ENCODE measurements at regions not wholly inside any gene's neighbourhood (a gene's known extent, or its start where the extent isn't known, plus 50 kb on each side); places are given as distances from the start of the nearest gene placed in this dataset.

DNA sequence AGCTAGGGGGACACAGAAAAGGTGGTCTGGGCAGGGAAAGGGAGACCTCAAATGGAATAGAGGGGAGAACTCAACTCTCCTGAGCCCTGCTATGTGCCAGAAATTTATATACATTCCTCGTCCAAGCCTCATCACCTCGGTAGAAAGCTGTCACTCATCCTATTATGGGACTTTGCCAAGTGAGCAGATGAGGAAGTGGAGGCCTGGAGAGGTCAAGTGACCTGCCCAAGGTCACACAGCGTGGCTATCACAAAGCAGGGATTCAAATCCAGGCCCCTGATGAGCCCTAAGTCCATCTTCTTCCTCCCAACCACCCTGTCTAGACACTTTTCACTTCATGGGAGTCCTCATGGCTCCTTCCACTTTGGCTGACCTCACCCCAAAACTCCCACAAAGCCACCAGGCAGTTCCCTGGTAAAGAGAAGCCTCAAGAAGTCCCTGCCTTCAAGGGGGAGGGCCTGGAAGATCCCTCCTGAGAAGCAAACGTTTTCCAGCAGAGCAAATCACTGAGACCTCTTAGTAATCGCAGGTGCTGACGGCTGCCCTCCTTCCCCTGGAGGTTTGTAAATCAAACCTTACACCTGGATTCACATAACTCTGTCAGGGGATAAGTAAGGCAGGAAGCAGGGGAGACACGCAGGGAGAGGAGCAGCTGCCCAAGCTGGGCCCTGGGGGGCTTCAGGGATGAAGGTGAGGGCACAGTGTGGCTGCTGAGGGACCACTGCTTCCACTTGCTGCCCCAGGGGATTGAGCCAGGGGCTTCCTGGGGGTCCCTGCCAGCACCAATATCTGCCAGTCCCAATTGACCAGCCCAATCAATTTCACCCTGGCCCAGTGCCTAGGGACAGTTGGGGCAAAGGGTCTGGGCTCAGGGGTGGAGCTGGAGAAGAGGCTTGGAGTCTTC lies 351.2 kb downstream of the MATN1 start:
- TF ChIP-seq, protein P1, sequence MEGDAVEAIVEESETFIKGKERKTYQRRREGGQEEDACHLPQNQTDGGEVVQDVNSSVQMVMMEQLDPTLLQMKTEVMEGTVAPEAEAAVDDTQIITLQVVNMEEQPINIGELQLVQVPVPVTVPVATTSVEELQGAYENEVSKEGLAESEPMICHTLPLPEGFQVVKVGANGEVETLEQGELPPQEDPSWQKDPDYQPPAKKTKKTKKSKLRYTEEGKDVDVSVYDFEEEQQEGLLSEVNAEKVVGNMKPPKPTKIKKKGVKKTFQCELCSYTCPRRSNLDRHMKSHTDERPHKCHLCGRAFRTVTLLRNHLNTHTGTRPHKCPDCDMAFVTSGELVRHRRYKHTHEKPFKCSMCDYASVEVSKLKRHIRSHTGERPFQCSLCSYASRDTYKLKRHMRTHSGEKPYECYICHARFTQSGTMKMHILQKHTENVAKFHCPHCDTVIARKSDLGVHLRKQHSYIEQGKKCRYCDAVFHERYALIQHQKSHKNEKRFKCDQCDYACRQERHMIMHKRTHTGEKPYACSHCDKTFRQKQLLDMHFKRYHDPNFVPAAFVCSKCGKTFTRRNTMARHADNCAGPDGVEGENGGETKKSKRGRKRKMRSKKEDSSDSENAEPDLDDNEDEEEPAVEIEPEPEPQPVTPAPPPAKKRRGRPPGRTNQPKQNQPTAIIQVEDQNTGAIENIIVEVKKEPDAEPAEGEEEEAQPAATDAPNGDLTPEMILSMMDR (IDR thresholded peaks at IDR 0.05), result no peak
- no peak for TF ChIP-seq POLR2A (IDR thresholded peaks at IDR 0.05)
